HG02678 (cell line): ENCODE measurements at regions not wholly inside any gene's neighbourhood (a gene's known extent, or its start where the extent isn't known, plus 50 kb on each side); places are given as distances from the start of the nearest gene placed in this dataset.

Experiments used
- ATAC-seq: cut with Tn5 transposase; IDR thresholded peaks from one replicate; pipeline ENCODE4 v1.9.1; 2021; ENCODE audit warnings: mild to moderate bottlenecking, moderate library complexity; ENCODE audit not compliant: unreplicated experiment

GRCh38 chr18:26794230-26795101 lies 71.0 kb downstream of the AQP4 start:
- ATAC-seq = no peak

GRCh38 chr18:26792661-26793060 lies 72.8 kb downstream of the AQP4 start:
- no peak for ATAC-seq

- no peak for ATAC-seq
These were observed 73.8 kb downstream of the AQP4 start for GRCh38 chr18:26791676-26792075.

GRCh38 chr18:26784599-26784998 lies 80.9 kb downstream of the AQP4 start:
- no peak for ATAC-seq

GRCh38 chr18:26783170-26783569 lies 82.3 kb downstream of the AQP4 start:
- ATAC-seq = no peak

- no peak for ATAC-seq
These were observed 84.8 kb downstream of the AQP4 start for GRCh38 chr18:26780520-26781325.

- ATAC-seq = no peak
These were observed 87.5 kb downstream of the AQP4 start for GRCh38 chr18:26778054-26778393.

- ATAC-seq = no peak
These were observed 88.0 kb downstream of the AQP4 start for GRCh38 chr18:26777351-26778053.

GRCh38 chr18:26772691-26773090 lies 92.8 kb downstream of the AQP4 start:
- no peak for ATAC-seq

- no peak for ATAC-seq
These were observed 94.0 kb downstream of the AQP4 start for GRCh38 chr18:26771524-26771923.

GRCh38 chr18:26768385-26768784 lies 97.1 kb downstream of the AQP4 start:
- no peak for ATAC-seq

- ATAC-seq = no peak
These were observed 100.0 kb downstream of the AQP4 start for GRCh38 chr18:26765498-26765897.

- no peak for ATAC-seq
These were observed 100.9 kb downstream of the AQP4 start for GRCh38 chr18:26764586-26764985.

GRCh38 chr18:26764177-26764576 lies 101.3 kb downstream of the AQP4 start:
- ATAC-seq = no peak

- ATAC-seq = no peak
These were observed 101.9 kb downstream of the AQP4 start for GRCh38 chr18:26763446-26764110.

- no peak for ATAC-seq
These were observed 108.1 kb downstream of the AQP4 start for GRCh38 chr18:26757263-26758019.

- ATAC-seq = no peak
These were observed 109.0 kb downstream of the AQP4 start for GRCh38 chr18:26756556-26756955.

- no peak for ATAC-seq
These were observed 118.6 kb downstream of the AQP4 start for GRCh38 chr18:26746826-26747475.

- ATAC-seq = no peak
These were observed 119.1 kb downstream of the AQP4 start for GRCh38 chr18:26746398-26746797.
